Right renal cortex interstitium (tissue), 3 donors: ENCODE measurements at regions not wholly inside any gene's neighbourhood (a gene's known extent, or its start where the extent isn't known, plus 50 kb on each side); places are given as distances from the start of the nearest gene placed in this dataset.

Experiments
- DNase-seq, 3 donors: peaks; one replicate each; pipeline ENCODE4 v3.0.0-alpha.2; 2013; ENCODE audit warnings: low read depth in 3 of 3, low spot score in 2 of 3

DNA sequence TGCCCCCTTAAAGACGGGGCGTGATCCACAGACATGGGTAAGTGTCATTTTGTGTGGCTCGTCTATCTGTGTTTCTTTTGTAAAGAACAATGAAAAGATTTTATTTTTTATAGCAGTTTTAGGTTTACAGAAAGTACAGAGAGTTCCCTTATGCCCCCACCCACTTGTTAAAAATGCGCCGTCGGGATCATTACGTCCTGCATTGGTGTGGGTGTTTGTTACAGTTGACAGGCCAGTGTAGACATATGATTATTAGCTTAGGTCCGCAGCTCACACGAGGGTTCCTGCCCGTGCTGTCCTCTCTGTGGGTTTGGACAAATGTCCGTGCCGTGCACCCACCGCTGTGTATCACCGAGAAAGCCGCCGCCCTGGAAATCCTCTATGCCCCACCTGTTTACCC is 50.5 kb downstream of the RGS12 start:
- DNase-seq, result no peak

DNA sequence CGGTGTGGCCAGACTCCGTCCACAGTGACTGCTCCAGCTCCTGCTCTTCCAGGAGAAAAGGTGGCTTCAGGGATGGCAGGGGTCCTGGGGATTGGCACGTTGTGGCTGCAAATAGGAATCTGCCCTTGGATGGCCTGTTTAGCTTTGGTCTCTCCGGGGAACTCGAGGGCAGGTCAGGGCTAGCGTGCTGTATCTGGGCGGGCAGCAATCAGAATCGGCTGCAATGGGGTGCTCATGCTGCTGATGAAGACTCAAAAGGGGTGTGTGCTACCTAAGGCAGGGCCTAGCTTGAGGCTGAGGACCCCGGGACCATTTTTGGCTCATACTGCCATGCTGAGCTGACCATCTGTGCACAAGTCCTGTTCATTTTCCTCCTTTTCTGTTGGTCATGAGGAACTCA is 51.3 kb downstream of the RGS12 start:
- DNase-seq, result no peak

DNA sequence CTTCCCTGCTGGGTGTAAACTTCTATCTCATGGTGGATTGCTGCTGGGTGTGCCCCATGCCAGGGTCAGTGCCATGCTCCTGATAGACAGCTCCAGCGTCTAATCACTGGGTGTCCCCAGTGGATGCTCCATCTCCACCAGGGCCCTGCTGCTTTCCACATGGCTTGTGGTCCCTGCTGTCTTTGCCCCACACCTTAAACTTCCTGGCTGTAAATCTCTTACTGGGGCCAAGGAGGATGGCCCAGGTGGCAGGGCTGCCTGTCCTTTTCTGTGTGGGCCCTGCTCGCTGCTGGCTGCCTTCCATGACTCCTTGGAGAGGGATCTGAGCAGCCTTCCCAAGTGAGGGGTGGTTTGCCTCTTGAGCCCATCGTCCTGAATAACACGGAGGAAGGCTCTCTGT is 51.8 kb downstream of the RGS12 start:
- DNase-seq, result no peak

DNA sequence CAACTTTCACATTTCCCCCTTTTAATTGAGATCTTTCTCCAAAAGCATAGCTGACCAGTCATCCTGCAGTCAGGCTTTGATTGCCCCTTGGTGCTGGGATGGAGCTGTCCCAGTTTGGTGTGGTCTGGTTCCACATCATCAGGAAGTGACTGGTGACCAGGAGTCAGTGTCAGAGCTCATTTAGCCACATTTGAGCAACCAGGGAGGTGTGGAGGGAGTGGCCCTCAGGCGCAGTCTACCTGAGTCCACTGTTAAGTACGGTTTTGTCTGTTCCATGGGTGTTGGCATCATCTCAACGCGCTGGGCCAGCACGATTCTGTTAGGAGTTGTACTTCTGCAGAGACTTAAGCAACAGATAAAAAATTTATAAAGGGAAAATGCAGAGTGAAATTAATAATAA is 52.6 kb downstream of the RGS12 start:
- DNase-seq, result no peak

DNA sequence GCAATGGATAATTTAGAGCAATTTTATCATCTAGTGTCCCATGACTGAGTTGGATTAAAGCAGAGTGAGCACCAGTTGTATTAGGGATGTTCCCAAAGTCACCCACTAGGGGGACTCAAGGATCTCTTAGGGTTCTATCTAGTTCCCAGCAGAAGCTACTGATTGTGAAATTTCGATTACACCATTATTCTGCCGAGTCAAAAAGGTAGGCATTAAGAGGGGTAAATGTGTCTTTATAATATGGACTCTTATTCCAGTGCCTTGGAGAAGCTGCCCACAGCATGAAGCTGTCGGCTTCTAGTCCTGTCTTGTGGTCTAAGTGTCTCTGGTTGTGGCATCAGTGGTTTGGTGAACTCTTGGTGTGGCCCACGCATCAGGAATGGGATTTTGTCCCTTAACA is 53.3 kb downstream of the RGS12 start:
- DNase-seq, result peak in 2 of 3 donors; percentile 52 to 65

DNA sequence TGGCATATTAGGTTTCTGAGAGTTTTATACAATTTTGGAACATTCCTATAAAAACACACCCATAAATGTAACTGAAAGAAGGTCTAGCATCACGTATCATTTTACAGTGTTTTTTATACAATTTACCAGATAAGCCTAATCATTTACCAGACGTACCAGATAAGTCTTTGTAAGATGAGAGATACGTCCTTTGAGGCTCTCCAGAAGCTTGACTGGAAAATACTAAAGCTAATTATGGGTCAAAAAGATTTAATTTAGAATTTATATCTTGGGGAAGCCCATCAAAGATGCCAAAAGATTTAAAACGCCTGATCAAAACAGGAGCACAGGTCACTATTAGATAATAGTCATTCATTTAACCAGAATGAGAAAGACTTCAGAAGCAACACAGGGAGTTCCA is 55.0 kb downstream of the RGS12 start:
- no peak for DNase-seq

DNA sequence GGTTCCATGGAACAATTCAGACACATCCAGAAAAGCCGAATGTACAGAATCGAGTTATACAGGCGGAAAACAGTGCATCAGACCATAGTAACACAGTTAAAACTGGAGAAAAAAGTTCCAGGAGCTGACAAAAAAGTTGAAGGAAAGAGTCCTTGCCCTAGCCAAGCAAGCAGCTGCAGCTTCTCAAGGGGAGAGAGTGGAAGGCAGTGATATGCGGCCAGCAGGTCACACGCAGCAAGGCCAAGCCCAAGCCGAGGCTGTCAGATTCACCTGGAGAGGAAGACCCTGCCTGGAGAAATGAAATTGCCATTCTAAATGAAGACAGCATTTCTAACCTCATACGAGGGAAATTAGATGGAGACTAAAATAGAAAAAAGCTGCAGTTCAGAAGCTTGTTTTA is 55.8 kb downstream of the RGS12 start:
- DNase-seq, result no peak

DNA sequence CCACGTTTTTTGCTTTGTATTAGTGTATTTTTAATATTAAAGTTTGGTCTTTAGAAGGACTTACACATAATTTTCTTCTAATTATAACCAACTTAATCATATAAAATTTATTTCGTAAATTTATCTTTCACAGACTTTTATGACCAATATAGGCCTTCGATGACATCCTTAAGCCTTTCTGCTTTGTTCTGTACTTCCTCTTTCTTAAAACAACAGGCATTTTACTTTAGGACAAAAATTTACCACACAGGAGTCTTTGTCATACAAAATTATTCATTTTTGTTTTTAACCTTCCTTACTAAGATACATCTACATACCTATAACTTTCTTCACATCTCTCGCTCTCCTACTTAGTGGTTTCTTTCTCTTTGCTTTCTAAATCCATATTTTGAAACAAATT is 56.3 kb downstream of the RGS12 start:
- DNase-seq, result no peak

DNA sequence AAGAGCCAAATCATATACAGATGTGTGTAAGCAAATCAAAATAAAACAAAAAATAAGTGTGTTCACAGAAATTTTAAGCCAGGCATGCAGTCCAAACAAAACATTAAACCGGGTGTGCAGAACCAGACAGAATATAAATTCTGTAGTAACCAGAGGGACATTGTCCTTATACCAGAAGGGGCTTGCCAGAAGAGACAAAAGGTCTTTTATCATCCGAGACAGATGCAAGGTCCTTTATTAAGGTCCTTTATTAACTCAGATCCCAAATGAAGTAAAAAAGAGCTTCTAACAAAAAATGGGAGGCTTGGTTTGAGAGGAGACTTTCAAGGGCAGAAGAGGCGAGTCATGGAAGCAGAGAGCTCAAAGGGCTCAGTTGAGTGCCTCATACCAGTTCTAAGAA is 59.2 kb downstream of the RGS12 start:
- DNase-seq, result no peak

DNA sequence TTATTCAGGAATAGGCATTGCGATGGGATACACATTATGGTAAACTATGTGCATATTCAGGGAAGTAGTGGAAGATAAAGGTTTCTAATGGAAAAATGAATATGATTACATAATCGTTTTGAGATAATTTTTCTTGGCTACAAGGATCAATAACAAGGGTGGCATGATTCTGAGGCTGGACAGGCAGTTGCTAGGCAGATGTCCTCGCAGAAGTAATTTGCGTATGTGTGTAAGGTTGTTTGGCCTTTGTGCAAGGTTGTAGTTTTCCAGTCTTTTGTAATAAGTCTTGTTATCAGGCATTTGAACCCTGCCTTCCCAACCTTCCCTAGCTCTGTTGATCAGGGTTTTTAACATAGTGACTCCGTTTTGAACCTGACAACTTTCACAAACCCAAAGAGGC is 59.7 kb downstream of the RGS12 start:
- DNase-seq, result no peak

DNA sequence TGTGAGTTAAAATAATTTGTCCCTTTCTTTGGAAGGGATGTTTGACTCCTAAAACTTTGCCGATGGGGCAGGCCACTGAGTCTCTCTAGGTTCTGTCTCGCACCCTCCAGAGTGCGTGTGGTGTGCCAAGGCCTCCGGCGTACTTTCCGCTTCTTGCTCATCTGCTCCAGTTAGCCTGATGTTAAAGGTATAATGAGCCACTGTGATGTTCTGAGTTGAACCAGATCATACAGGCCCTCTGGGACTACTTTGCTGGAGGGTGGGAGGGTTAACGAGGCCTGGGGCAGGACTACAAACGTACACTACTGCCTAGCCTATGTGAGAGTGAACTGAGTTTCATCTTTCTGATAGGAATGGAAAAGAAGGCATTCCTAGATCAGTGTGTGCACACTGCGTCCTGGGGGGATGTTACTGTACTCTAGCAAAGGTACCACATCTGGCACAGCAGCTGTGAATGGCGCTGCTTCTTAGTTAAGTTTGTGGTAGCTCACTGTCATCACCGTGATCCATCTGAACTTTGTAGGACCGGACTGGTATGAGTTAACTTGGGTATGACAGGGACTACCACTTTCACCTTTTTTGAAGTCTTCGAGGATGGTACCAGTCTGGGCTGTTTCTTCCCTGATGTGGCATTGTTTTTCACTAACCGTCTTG is 60.2 kb downstream of the RGS12 start:
- no peak for DNase-seq

DNA sequence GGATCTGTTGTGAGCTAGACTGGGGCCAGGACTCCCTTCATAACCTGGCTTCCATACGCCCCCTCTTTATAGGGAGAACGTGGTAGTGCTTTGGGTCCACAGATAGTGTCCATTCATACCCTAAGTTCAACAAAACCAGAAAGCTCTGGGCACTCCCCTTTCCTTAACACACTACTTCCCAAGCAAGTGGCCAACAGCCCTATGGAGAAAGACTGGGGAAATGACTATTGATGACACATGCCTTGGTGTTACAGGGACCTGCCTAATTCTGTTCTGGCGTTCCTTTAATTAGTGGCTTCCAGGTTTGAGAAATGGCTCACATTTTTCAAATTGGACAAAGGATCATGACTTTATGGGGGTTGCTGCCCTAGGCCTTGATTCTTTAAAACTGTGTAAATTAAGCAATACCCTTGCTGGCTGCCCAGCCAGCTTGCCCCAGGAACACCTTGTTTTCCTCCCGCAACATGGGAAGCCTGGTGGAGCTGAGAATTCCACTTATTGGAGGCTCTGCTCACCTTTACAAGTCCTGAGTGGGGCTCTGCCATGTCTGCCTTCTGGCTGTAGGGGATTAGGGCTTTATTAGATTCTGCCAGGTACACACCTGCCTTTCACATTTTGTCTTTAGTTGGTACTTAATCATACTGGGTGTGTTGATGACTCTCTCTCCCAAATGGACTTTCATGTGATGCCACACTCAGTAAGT is 61.1 kb downstream of the RGS12 start:
- no peak for DNase-seq

DNA sequence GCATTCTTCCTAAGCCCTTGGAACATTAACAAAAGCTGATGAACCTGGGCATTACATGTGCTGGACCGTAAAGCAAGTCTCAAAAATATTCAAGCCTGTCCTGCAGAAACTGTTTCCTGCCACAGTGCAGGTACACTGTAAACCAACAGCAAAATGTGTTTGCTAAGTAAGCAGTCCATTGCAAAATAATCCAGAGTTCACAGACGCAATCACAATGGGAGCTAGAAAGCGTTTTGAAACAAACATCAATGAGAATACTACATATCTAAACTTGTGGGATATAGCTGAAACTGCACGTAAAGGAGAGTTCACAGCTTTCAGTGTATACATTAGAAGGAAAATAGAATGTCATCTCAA is 61.6 kb downstream of the RGS12 start:
- no peak for DNase-seq

DNA sequence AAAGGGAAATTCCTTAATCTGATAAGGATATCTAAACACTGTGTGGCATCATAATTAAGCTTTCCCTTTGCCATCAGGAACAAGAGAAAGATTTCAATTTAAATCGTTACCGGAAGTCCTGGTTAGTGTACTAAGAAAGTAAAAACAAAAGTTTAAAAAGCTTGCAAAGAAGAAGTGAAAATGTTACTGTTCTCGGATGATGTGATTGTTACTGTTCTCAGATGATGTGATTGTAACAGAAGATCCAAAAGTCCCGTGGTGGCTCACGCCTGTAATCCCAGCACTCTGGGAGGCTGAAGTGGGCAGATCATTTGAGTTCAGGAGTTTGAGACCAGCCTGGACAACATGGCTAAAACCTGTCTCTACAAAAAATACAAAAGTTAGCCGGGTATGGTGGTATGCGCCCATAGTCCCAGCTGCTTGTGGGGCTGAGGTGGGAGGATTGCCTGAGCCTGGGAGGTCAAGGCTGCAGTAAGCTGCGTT is 62.5 kb downstream of the RGS12 start:
- DNase-seq, result no peak

DNA sequence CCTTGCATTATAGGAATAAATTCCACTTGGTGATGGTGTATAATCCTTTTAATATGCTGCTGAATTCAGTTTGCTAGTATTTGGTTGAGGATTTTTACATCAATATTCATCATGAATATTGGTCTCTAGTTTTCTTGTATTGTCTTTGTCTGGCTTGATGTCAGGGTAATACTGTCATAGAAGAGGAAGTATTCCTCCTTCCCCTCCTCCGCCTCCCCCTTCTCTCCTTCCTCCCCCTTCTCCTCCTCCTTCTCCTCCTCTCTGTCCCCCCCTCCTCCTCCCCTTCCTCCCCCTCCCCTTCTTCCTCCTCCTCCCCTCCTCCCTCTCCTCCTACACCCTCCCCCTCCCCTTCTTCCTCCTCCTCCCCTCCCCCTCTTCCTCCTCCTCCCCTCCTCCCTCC is 65.8 kb downstream of the RGS12 start:
- DNase-seq, result no peak

DNA sequence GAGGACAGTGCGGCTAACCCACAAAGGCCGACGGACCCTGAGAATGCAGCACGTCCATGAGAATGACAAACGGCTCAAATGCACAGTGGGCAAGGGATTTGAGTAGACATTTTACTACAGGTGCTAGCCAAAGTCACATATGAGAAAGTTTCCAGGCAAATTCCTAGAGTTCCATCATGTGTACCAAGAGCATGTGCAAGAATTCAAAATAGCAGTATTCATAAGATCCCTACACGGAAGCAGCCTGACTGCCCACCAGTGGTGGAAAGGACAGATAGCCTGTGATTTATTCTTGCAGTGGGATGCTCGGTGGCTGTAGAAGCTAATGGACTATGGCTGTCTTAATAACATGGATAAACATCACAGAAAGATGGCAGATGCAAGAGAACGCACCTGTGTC is 68.0 kb downstream of the RGS12 start:
- DNase-seq, result no peak

DNA sequence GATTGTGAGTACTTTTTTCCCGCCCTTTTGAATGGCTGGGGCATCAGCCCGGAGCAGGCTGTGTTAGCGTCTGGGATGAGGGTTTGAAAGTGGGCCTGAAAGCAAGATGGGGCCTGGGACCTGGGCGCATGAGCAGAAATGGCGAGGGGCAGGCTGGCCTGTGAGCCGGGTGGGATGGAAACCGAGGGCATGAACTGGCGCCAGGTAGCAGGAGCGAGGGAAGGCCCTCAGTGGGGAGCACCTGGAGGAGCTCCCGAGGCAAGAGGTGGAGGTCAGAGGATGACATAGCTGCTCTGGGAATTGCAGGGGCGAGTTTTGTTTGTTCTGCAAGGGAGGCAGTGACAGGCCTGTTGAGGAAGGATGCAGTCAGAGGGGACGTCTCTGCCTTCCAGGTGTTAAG is 68.6 kb downstream of the RGS12 start:
- no peak for DNase-seq

DNA sequence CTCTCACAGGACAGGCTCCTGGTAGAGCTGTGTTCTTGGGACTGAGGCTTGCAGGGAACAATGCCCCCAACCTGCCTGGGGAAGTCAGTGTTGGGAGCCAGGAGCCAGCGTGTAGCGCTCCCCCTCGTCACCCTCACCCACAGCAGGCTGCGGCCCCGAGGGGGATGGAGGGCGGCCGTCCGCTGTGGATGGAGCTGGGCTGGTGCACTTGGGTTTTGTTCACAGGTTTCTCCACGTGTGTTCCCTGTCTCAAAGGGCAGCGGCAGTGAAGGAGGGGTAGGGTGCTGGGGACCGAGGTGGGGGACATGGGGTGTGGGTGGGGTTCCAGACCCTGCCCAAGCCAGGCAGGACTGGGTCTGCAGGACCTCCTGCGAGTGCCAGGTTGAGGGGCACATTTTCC is 69.1 kb downstream of the RGS12 start:
- DNase-seq, result no peak

DNA sequence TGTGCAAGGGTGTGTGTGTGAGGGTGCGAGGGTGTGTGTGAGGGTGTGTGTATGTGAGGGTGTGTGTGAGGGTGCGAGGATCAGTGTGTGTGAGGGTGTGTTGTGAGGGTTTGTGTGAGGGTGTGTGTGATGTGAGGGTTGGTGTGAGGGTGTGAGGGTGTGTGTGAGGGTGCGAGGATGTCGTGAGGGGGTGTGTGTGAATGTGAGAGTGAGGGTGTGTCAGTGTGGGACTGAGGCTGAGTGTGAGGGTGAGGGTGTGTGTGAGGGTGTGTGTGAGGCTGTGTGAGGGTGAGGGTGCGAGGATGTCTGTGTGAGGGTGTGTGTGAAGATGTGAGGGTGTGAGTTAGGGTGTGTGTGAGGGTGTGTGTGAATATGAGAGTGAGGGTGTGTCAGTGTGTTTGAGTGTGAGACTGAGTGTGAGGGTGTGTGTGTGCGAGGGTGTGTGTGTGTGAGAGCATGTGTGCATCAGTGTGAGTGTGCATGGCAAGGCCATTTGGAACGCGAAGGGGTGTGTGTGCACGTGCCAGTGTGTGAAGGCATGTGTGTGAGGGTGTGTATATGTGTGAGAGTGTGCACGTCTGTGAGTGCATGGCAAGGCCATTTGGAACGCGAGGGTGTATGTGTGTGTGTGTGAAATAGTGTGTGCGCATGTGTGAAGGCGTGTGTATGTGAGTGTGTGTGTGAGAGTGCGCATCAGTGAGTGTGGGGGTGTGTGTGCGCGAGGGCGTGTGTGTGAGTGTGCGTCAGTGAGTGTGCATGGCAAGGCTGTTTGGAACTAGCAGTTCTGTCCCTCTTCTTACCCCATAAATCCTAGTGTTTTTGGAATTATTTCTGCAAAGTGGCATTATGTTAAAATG is 69.8 kb downstream of the RGS12 start:
- DNase-seq, result no peak

DNA sequence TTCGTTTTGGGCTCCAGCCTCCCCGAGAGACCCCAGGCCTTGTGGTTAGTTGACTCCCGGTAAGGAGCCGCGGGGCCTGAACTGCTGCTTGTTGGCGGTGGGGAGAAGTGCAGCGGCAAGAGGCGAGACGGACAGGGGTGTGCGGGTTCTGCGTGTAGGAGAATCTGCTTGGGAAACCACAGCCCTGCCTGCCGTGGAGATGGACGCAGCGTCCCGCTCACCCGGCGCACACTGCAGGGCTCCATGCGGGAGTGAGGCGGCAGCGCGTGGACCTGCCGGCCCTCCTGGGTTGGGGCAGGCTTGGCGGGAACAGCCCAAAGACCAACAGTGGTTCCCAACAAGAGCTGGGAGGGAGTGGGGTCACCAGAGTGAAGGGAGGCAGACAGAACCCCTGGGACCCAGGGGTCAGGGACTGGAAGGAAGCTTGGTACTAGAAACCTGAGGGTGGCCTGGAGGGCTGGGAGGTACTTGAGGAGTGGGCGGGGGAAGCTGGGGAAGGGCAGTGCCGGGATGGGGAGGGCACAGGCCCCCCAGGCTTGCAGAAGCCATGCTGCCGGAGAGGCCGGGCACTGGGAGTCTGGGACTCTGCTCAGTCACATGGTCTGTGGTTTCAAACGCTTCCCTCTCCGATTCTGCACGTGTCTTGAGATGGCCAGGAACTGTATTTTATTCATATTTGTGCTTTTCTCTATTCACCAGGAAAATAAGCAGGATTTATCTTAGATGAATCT is 70.8 kb downstream of the RGS12 start:
- no peak for DNase-seq

DNA sequence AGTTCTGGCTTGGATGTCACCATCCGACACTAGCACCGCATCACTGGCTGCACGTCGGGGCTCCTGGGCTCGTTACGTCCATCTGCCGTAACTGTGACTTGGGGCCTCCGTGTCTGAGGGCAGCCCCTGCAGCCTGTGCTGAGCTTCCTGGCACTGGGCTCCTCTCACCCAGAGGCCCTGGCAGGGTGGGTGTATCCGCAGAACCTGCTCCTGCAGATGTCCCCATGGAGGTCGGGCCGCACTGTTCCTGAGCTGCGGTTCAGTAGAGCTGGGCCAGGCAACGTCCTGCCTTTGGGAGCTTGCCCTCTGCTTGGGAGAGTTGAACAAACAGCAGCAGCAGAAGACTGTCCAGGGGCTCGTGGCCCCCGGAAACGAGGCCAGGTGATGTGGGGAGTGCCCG is 71.4 kb downstream of the RGS12 start:
- DNase-seq, result no peak
